ENCODE measurements at regions not wholly inside any gene's neighbourhood (a gene's known extent, or its start where the extent isn't known, plus 50 kb on each side); places are given as distances from the start of the nearest gene placed in this dataset.
"Not testable (repeated sequence)": the region's sequence is repeated elsewhere in the genome, so short reads cannot be mapped to it uniquely, and the experiment has no call there.

- no peak for TF ChIP-seq CTCF (conservative IDR thresholded peaks at IDR 0.05; ENCODE audit: low read depth, low read length)
- no peak for DNase-seq (ENCODE audit: low read depth)
- H3K4me3 ChIP-seq (ENCODE audit: low read depth, low read length), result no peak overlapping the region
These were observed 733.9 kb upstream of the INTU start for GRCh38 chr4:126898815-126899214.

GRCh38 chr4:126899331-126899801 is 733.4 kb upstream of the INTU start:
- no peak for TF ChIP-seq CTCF (conservative IDR thresholded peaks at IDR 0.05; ENCODE audit: low read depth, low read length)
- DNase-seq (ENCODE audit: low read depth), result peak; percentile 22

GRCh38 chr4:126906466-126906865 is 726.3 kb upstream of the INTU start:
- TF ChIP-seq CTCF (conservative IDR thresholded peaks at IDR 0.05; ENCODE audit: low read depth, low read length), result no peak
- no peak overlapping the region for H3K4me3 ChIP-seq (ENCODE audit: low read depth, low read length)
- DNase-seq (ENCODE audit: low read depth), result no peak

More at GRCh38 chr4:126899331-126899801, 733.4 kb upstream of the INTU start:
- H3K4me3 ChIP-seq (ENCODE audit: low read depth, low read length), result no peak overlapping the region

- no peak for DNase-seq (ENCODE audit: low read depth)
- no peak for TF ChIP-seq CTCF (conservative IDR thresholded peaks at IDR 0.05; ENCODE audit: low read depth, low read length)
- no peak overlapping the region for H3K4me3 ChIP-seq (ENCODE audit: low read depth, low read length)
These were observed 725.4 kb upstream of the INTU start for GRCh38 chr4:126907389-126907788.

GRCh38 chr4:126916049-126916625 is 716.6 kb upstream of the INTU start:
- no peak for DNase-seq (ENCODE audit: low read depth)
- TF ChIP-seq CTCF (conservative IDR thresholded peaks at IDR 0.05; ENCODE audit: low read depth, low read length), result no peak
- H3K4me3 ChIP-seq (ENCODE audit: low read depth, low read length), result no peak overlapping the region

GRCh38 chr4:126916626-126917140 is 716.1 kb upstream of the INTU start:
- H3K4me3 ChIP-seq (ENCODE audit: low read depth, low read length), result no peak overlapping the region
- DNase-seq (ENCODE audit: low read depth), result no peak
- no peak for TF ChIP-seq CTCF (conservative IDR thresholded peaks at IDR 0.05; ENCODE audit: low read depth, low read length)

- not testable (repeated sequence) for H3K4me3 ChIP-seq (ENCODE audit: low read depth, low read length); DNase-seq (ENCODE audit: low read depth)
These were observed 710.3 kb upstream of the INTU start for GRCh38 chr4:126922328-126922938.
